ENCODE measurements at regions not wholly inside any gene's neighbourhood (a gene's known extent, or its start where the extent isn't known, plus 50 kb on each side); places are given as distances from the start of the nearest gene placed in this dataset.
"Not testable (repeated sequence)": the region's sequence is repeated elsewhere in the genome, so short reads cannot be mapped to it uniquely, and the experiment has no call there.

- Mint-ChIP-seq H3K4me1 (ENCODE audit: low read depth) (no peaks in the 10 kb centered on the region), H3K4me3 (no peak overlapping the region), H3K9me3 (peaks cover 5% of the 10 kb centered on the region), H3K36me3 (ENCODE audit: insufficient read depth) (no peaks in the 10 kb centered on the region), H3K27me3 (ENCODE audit: low read depth) (peaks cover 10% of the 10 kb centered on the region)
- ATAC-seq = no peak
- no peak for DNase-seq
Observed at GRCh38 chr7:152522571-152523067, 86.8 kb upstream of the KMT2C start.

GRCh38 chr7:152521420-152522337, 85.9 kb upstream of the KMT2C start:
- no peak for DNase-seq
- Mint-ChIP-seq H3K4me1 (ENCODE audit: low read depth) (no peaks in the 10 kb centered on the region), H3K36me3 (ENCODE audit: insufficient read depth) (no peaks in the 10 kb centered on the region), H3K27me3 (ENCODE audit: low read depth) (peaks cover 10% of the 10 kb centered on the region), H3K4me3 (no peak overlapping the region), H3K9me3 (peaks cover 5% of the 10 kb centered on the region)
- no peak for ATAC-seq

DNA sequence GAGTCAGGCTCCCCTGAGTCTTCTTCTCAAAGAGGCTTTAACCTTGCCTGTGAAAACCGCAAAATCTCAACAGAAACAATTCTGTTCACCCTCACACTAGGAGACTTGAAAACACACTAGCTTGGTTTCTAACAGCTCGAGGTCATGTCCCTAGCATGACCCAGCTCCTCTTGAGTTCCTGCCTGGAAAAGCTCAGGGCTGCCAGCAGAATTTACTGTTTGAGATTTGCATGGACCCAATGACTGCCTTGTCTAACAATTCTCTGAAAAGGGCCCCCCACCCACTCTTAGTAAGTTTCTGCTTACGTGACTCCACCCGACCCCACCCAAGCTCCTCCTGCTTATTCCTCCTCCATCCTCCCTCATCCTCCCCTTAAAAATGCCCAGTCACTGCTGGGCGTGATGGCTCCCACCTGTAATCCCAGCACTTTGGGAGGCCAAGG, 85.1 kb upstream of the KMT2C start:
- ATAC-seq (no peak), DNase-seq (no peak)
- Mint-ChIP-seq H3K36me3 (ENCODE audit: insufficient read depth) (no peaks in the 10 kb centered on the region), H3K4me3 (no peak overlapping the region), H3K9me3 (peaks cover 5% of the 10 kb centered on the region), H3K4me1 (ENCODE audit: low read depth) (no peaks in the 10 kb centered on the region), H3K27me3 (ENCODE audit: low read depth) (peaks cover 10% of the 10 kb centered on the region)

- H3K9me3 Mint-ChIP-seq = peaks cover 5% of the 10 kb centered on the region
- no peak for ATAC-seq
- H3K27me3 Mint-ChIP-seq (ENCODE audit: low read depth) = peaks cover 10% of the 10 kb centered on the region
- H3K4me1 Mint-ChIP-seq (ENCODE audit: low read depth) = no peaks in the 10 kb centered on the region
- no peaks in the 10 kb centered on the region for H3K36me3 Mint-ChIP-seq (ENCODE audit: insufficient read depth)
- no peak for DNase-seq
- no peak overlapping the region for H3K4me3 Mint-ChIP-seq
Observed at GRCh38 chr7:152519290-152519689, 83.5 kb upstream of the KMT2C start.

- peaks cover 3% of the 10 kb centered on the region for H3K27me3 Mint-ChIP-seq (ENCODE audit: low read depth)
- H3K4me3 Mint-ChIP-seq = no peak overlapping the region
- H3K4me1 Mint-ChIP-seq (ENCODE audit: low read depth) = peaks cover 11% of the 10 kb centered on the region
- no peaks in the 10 kb centered on the region for H3K36me3 Mint-ChIP-seq (ENCODE audit: insufficient read depth)
- DNase-seq (no peak), ATAC-seq (no peak)
- H3K9me3 Mint-ChIP-seq = peaks cover 5% of the 10 kb centered on the region
Observed at GRCh38 chr7:152516216-152516615, 80.4 kb upstream of the KMT2C start.

- H3K4me3 Mint-ChIP-seq; H3K9me3 Mint-ChIP-seq; H3K27me3 Mint-ChIP-seq (ENCODE audit: low read depth); ATAC-seq; H3K36me3 Mint-ChIP-seq (ENCODE audit: insufficient read depth); DNase-seq: not testable (repeated sequence)
- H3K4me1 Mint-ChIP-seq (ENCODE audit: low read depth) = peaks cover 11% of the 10 kb centered on the region
Observed at GRCh38 chr7:152515266-152515950, 79.6 kb upstream of the KMT2C start.

DNA sequence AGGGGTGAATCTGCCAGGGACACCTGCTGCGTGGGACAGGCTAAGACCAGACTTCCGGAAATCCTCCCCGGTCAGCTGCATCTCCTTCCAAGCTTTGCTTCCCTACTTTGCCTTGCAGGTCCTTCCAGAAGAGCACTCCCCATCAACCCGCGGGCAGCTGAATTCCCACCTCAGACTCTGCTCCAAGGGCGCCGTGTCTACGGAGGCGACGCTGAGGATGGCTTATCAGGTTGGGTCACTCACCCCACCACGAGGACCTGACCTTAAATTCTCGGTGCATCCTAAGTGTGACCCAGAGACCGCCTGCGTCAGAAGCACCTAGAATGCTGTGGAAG, 78.9 kb upstream of the KMT2C start:
- ATAC-seq (no peak), DNase-seq (no peak)
- Mint-ChIP-seq H3K27me3 (ENCODE audit: low read depth) (peaks cover 3% of the 10 kb centered on the region), H3K4me3 (no peak overlapping the region), H3K9me3 (peaks cover 5% of the 10 kb centered on the region), H3K4me1 (ENCODE audit: low read depth) (peaks cover 11% of the 10 kb centered on the region), H3K36me3 (ENCODE audit: insufficient read depth) (no peaks in the 10 kb centered on the region)

DNA sequence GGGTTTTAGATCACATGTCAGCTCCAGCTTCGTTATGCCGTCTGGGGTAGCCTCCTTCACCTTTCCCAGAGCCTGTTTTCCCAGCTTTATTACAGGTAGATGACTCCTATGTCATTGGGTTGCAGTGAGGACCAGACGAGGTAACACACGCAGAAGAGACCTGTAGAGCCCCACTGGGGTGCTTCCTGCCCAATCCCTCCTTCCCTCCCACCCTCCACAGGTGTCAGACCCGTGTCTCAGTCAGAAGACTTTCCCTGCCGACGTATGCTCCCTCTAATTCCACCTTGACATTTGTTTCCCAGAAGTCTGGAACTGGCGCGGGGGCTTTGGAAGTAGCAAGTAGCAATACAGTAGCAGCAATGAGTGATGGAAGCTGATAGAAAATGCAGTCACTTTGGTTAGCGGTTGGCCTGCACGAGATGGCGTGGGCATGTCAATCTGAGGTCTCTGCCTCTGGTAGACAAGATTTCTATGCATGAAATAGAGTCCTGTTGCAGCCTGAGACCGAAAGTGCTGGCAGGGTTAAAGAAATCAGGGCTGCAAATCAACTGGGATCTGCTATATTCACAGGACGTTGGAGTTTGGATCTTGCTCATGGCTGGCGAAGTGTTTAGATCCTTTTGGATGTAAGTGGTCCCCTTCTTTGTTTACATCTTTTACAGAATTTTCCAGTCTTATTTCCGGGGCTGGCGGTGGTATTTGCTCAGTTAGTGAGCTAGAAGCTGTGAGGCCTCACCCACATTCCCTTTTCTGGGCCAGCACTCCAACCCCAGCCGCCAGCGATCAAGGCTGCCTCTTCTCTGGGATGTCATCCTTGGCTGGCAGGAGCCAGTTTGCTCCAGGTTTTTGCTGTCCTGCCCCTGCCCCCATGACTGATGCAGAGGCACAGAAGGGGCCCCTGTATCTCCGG, 78.3 kb upstream of the KMT2C start:
- DNase-seq (no peak), ATAC-seq (no peak)
- Mint-ChIP-seq H3K27me3 (ENCODE audit: low read depth) (peaks cover 3% of the 10 kb centered on the region), H3K4me1 (ENCODE audit: low read depth) (peaks cover 11% of the 10 kb centered on the region), H3K4me3 (no peak overlapping the region), H3K36me3 (ENCODE audit: insufficient read depth) (no peaks in the 10 kb centered on the region), H3K9me3 (peaks cover 5% of the 10 kb centered on the region)

- Mint-ChIP-seq H3K9me3 (no peaks in the 10 kb centered on the region), H3K36me3 (ENCODE audit: insufficient read depth) (no peaks in the 10 kb centered on the region), H3K4me1 (ENCODE audit: low read depth) (peaks cover 11% of the 10 kb centered on the region), H3K27me3 (ENCODE audit: low read depth) (peaks cover under 1% of the 10 kb centered on the region), H3K4me3 (peak overlapping the region; percentile 61)
- ATAC-seq (peak; percentile 97 to 98), DNase-seq (peak; percentile 5)
Observed at GRCh38 chr7:152512706-152513105, 76.9 kb upstream of the KMT2C start.

- no peak for ATAC-seq
- Mint-ChIP-seq H3K4me3 (no peak overlapping the region), H3K9me3 (no peaks in the 10 kb centered on the region), H3K27me3 (ENCODE audit: low read depth) (no peaks in the 10 kb centered on the region), H3K36me3 (ENCODE audit: insufficient read depth) (no peaks in the 10 kb centered on the region), H3K4me1 (ENCODE audit: low read depth) (peaks cover 11% of the 10 kb centered on the region)
- no peak for DNase-seq
Observed at GRCh38 chr7:152511736-152512135, 75.9 kb upstream of the KMT2C start.

DNA sequence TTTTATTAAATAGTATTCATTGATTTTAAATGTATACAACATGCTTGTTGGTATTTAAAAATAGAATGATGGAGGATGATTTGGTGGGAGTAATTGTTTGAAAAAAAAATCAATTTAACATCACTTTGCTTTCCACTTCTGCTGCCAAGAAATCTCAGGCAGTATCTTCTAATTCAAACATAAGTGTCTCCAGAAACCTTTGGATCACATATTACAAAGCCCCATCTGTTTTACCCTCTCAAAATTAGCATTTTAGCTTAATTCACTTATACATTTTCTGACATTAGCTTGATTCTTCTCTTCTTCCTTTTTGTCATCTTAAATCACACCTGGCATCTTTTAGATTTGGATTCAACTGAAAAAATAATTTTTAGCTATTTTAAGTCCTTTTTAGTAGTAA, 72.9 kb upstream of the KMT2C start:
- no peaks in the 10 kb centered on the region for H3K9me3 Mint-ChIP-seq
- ATAC-seq = no peak
- H3K36me3 Mint-ChIP-seq (ENCODE audit: insufficient read depth) = no peaks in the 10 kb centered on the region
- no peaks in the 10 kb centered on the region for H3K27me3 Mint-ChIP-seq (ENCODE audit: low read depth)
- H3K4me1 Mint-ChIP-seq (ENCODE audit: low read depth) = peaks cover 10% of the 10 kb centered on the region
- no peak overlapping the region for H3K4me3 Mint-ChIP-seq
- no peak for DNase-seq

GRCh38 chr7:152505606-152506005, 69.8 kb upstream of the KMT2C start:
- no peaks in the 10 kb centered on the region for H3K36me3 Mint-ChIP-seq (ENCODE audit: insufficient read depth)
- H3K27me3 Mint-ChIP-seq (ENCODE audit: low read depth) = no peaks in the 10 kb centered on the region
- DNase-seq (no peak), ATAC-seq (no peak)
- no peak overlapping the region for H3K4me3 Mint-ChIP-seq
- H3K9me3 Mint-ChIP-seq = no peaks in the 10 kb centered on the region
- no peaks in the 10 kb centered on the region for H3K4me1 Mint-ChIP-seq (ENCODE audit: low read depth)

DNA sequence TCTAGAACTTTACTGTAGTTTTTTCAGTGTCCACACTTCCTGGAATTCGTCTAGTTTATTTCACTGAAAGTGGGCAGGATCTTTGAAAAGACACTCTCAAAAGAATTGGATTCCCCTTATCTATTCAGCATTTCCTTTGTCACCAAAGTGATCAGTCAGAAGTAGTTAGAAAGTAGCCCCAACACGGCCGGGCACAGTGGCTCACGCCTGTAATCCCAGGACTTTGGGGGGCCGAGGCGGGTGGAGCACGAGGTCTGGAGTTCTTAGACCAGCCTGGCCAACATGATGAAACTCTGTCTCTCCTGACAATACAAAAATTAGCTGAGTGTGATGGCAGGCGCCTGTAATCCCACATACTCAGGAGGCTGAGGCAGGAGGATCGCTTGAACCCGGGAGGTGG, 69.0 kb upstream of the KMT2C start:
- H3K4me1 Mint-ChIP-seq (ENCODE audit: low read depth) = no peaks in the 10 kb centered on the region
- DNase-seq (no peak), ATAC-seq (no peak)
- no peaks in the 10 kb centered on the region for H3K36me3 Mint-ChIP-seq (ENCODE audit: insufficient read depth)
- no peak overlapping the region for H3K4me3 Mint-ChIP-seq
- no peaks in the 10 kb centered on the region for H3K9me3 Mint-ChIP-seq
- no peaks in the 10 kb centered on the region for H3K27me3 Mint-ChIP-seq (ENCODE audit: low read depth)

DNA sequence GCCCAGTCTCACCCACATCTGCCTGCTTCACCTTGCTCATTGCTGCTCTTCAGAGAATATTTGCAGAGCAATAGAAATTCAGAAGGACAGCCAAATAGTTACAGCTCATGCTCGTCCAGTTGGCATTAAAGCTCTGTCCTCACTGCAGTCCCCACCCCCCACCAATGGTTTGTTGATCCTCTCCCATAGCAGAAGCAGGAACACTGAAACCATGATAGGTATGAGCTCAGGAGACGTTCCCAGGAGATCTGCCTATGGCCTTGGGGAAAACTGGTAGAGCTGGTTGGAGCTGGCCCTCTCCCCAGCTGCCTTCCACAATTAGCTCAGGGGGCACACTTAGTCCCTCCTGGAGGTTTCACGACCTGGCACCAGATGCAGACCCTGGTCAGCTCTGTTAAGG, 68.6 kb upstream of the KMT2C start:
- DNase-seq (no peak), ATAC-seq (no peak)
- Mint-ChIP-seq H3K27me3 (ENCODE audit: low read depth) (no peaks in the 10 kb centered on the region), H3K4me1 (ENCODE audit: low read depth) (no peaks in the 10 kb centered on the region), H3K9me3 (no peaks in the 10 kb centered on the region), H3K4me3 (no peak overlapping the region), H3K36me3 (ENCODE audit: insufficient read depth) (no peaks in the 10 kb centered on the region)
